ENCODE measurements at regions not wholly inside any gene's neighbourhood (a gene's known extent, or its start where the extent isn't known, plus 50 kb on each side); places are given as distances from the start of the nearest gene placed in this dataset.
"Not testable (repeated sequence)": the region's sequence is repeated elsewhere in the genome, so short reads cannot be mapped to it uniquely, and the experiment has no call there.

GRCh38 chr3:107468782-107469181 lies 54.0 kb upstream of the BBX start:
- Histone ChIP-seq H4K20me1 (replicated peaks; ENCODE audit: control insufficient read depth, extremely low read depth, insufficient read depth, low read length) (no peaks in the 10 kb centered on the region), H3K27ac (ENCODE audit: insufficient read depth, low read depth, low read length) (no peak overlapping the region), H3K9me3 (replicated peaks; ENCODE audit: control insufficient read depth, insufficient read depth, low read length) (no peaks in the 10 kb centered on the region), H3K4me2 (ENCODE audit: insufficient read depth, low read length) (no peak overlapping the region), H3K79me2 (ENCODE audit: control insufficient read depth, insufficient read depth, low read length) (no peaks in the 10 kb centered on the region), H3K27me3 (ENCODE audit: control insufficient read depth in 2 of 2, insufficient read depth in 2 of 2, low read length in 2 of 2) (peaks cover 2% of the 10 kb centered on the region in 2 experiments), H3K9me1 (replicated peaks; ENCODE audit: control insufficient read depth, extremely low read depth, insufficient read depth, low read length) (no peaks in the 10 kb centered on the region), H3K4me3 (replicated peaks in 1 of 3; ENCODE audit: insufficient read depth in 1 of 3, low read depth in 1 of 3, low read length in 3 of 3) (no peak overlapping the region), H2AFZ (ENCODE audit: low read depth, low read length) (no peak overlapping the region), H3K9ac (replicated peaks; ENCODE audit: extremely low read depth, insufficient read depth, low read length) (no peak overlapping the region), H3K4me1 (ENCODE audit: control insufficient read depth, extremely low read depth, insufficient read depth, low read length) (no peaks in the 10 kb centered on the region), H3K36me3 (ENCODE audit: control insufficient read depth in 2 of 2, extremely low read depth in 1 of 2, insufficient read depth in 2 of 2, low read length in 2 of 2) (no peaks in the 10 kb centered on the region)
- TF ChIP-seq CTCF (IDR thresholded peaks at IDR 0.05; ENCODE audit: extremely low read depth in 1 of 2, insufficient read depth in 1 of 2, low read depth in 1 of 2, low read length in 2 of 2): no peak
- no peak for TF ChIP-seq MYC (IDR thresholded peaks at IDR 0.05; ENCODE audit: low read depth, low read length)
- no peak for TF ChIP-seq FOS (IDR thresholded peaks at IDR 0.05; ENCODE audit: borderline replicate concordance, insufficient read depth, low read length)
- intact Hi-C loops (cut with micrococcal nuclease) (no loop called here), dilution Hi-C loops (cut with MboI; ENCODE audit: extremely low pct_ligation_motif_present, low sequenced_read_pairs) (no loop called here)
- ChIA-PET CTCF (no interaction called here), POLR2A (no interaction called here)
- FAIRE-seq: no peak
- no peak for DNase-seq (ENCODE audit: low read depth, low spot score)
- no TSS peak for BruUV-seq (replicated peaks)

DNA sequence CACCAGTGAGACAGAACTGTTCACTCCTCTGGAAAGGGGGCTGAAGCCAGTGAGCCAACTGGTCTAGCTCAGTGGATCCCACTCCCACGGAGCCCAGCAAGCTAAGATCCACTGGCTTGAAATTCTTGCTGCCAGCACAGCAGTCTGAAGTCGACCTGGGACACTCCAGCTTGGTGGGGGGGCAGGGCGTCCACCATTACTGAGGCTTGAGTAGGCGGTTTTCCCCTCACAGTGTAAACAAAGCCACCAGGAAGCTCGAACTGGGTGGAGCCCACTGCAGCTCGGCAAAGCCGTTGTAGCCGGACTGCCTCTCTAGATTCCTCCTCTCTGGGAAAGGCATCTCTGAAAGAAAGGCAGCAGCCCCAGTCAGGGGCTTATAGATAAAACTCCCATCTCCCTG lies 52.3 kb upstream of the BBX start:
- H2AFZ ChIP-seq (ENCODE audit: low read depth, low read length); dilution Hi-C loops (cut with MboI; ENCODE audit: extremely low pct_ligation_motif_present, low sequenced_read_pairs); CTCF ChIA-PET: not testable (repeated sequence)

More for the DNA sequence above, 52.3 kb upstream of the BBX start:
- H3K79me2 ChIP-seq (ENCODE audit: control insufficient read depth, insufficient read depth, low read length); BruUV-seq (replicated peaks); FAIRE-seq; H3K9me3 ChIP-seq (replicated peaks; ENCODE audit: control insufficient read depth, insufficient read depth, low read length); H3K27ac ChIP-seq (ENCODE audit: insufficient read depth, low read depth, low read length); DNase-seq (ENCODE audit: low read depth, low spot score); H3K4me2 ChIP-seq (ENCODE audit: insufficient read depth, low read length); H3K36me3 ChIP-seq (ENCODE audit: control insufficient read depth in 2 of 2, extremely low read depth in 1 of 2, insufficient read depth in 2 of 2, low read length in 2 of 2); POLR2A ChIA-PET; H3K27me3 ChIP-seq (ENCODE audit: control insufficient read depth in 2 of 2, insufficient read depth in 2 of 2, low read length in 2 of 2); H4K20me1 ChIP-seq (replicated peaks; ENCODE audit: control insufficient read depth, extremely low read depth, insufficient read depth, low read length); intact Hi-C loops (cut with micrococcal nuclease); H3K4me1 ChIP-seq (ENCODE audit: control insufficient read depth, extremely low read depth, insufficient read depth, low read length); H3K4me3 ChIP-seq (replicated peaks in 1 of 3; ENCODE audit: insufficient read depth in 1 of 3, low read depth in 1 of 3, low read length in 3 of 3); H3K9me1 ChIP-seq (replicated peaks; ENCODE audit: control insufficient read depth, extremely low read depth, insufficient read depth, low read length); H3K9ac ChIP-seq (replicated peaks; ENCODE audit: extremely low read depth, insufficient read depth, low read length): not testable (repeated sequence)

Measured in endothelial cell of umbilical vein (primary cell).